Activated B cell treated with CpG ODN at 0.5 μM for 24 hours (primary cell): ENCODE measurements at regions not wholly inside any gene's neighbourhood (a gene's known extent, or its start where the extent isn't known, plus 50 kb on each side); places are given as distances from the start of the nearest gene placed in this dataset.

ENCODE experiments used
- ATAC-seq: fragments of 200-7000 bp; cut with Tn5 transposase; one replicate; pipeline ENCODE4 v1.10.0; 2021; ENCODE audit warnings: low read depth, mild to moderate bottlenecking, moderate library complexity
- CTCF ChIA-PET: fragments of 350-600 bp; sonication (Branson Sonifier 250); formaldehyde crosslinking; loops from one replicate; lab custom pipeline; 2021; ENCODE audit warnings: antibody characterized with exemption; lab: Charles Lee
- POLR2A ChIA-PET: fragments of 350-600 bp; sonication (Branson Sonifier 250); formaldehyde crosslinking; loops from one replicate; lab custom pipeline; 2021; ENCODE audit warnings: antibody characterized with exemption; lab: Charles Lee
- DNase-seq: peaks from one replicate; pipeline ENCODE4 v3.0.0; 2022
- H3K27ac Mint-ChIP-seq: one replicate; pipeline ENCODE4 v1.8.0; 2020; ENCODE audit warnings: mixed read lengths
- H3K27me3 Mint-ChIP-seq: one replicate; pipeline ENCODE4 v1.8.0; 2021; ENCODE audit warnings: mixed read lengths
- H3K36me3 Mint-ChIP-seq: one replicate; pipeline ENCODE4 v1.8.0; 2021; ENCODE audit warnings: low read depth, mixed read lengths
- H3K4me1 Mint-ChIP-seq: one replicate; pipeline ENCODE4 v1.8.0; 2021; ENCODE audit warnings: mixed read lengths
- H3K4me3 Mint-ChIP-seq: one replicate; pipeline ENCODE4 v1.8.0; 2020; ENCODE audit warnings: mild to moderate bottlenecking, mixed read lengths
- H3K9me3 Mint-ChIP-seq: one replicate; pipeline ENCODE4 v1.8.0; 2020; ENCODE audit warnings: mixed read lengths
- CTCF ChIP-seq: fragments of 200-600 bp; IDR thresholded peaks from one replicate; pipeline ENCODE4 v1.8.0; 2022; ENCODE audit warnings: antibody characterized with exemption, mild to moderate bottlenecking
- intact Hi-C: fragments of 100-400 bp; cut with micrococcal nuclease; formaldehyde crosslinking; loops from one replicate; pipeline ENCODE4 v1.15.1; 2024

- no peaks in the 10 kb centered on the region for H3K36me3 Mint-ChIP-seq
Measured at GRCh38 chr5:99460701-99461100, 531.9 kb upstream of the CHD1 start.

GRCh38 chr5:99453196-99453595 is 524.4 kb upstream of the CHD1 start:
- H3K4me1 Mint-ChIP-seq = no peaks in the 10 kb centered on the region
- POLR2A ChIA-PET = no interaction called here
- H3K27ac Mint-ChIP-seq = no peak overlapping the region
- no peaks in the 10 kb centered on the region for H3K36me3 Mint-ChIP-seq
- no peak for TF ChIP-seq CTCF
- DNase-seq (no peak), ATAC-seq (no peak)
- no peak overlapping the region for H3K4me3 Mint-ChIP-seq
- H3K9me3 Mint-ChIP-seq = no peaks in the 10 kb centered on the region
- intact Hi-C loops = no loop called here
- H3K27me3 Mint-ChIP-seq = no peaks in the 10 kb centered on the region
- CTCF ChIA-PET = no interaction called here

More at GRCh38 chr5:99460701-99461100, 531.9 kb upstream of the CHD1 start:
- intact Hi-C loops = no loop called here
- no peaks in the 10 kb centered on the region for H3K27me3 Mint-ChIP-seq
- H3K27ac Mint-ChIP-seq = no peak overlapping the region
- CTCF ChIA-PET = no interaction called here
- no peak for ATAC-seq
- no peak for DNase-seq
- no peak overlapping the region for H3K4me3 Mint-ChIP-seq
- no peaks in the 10 kb centered on the region for H3K9me3 Mint-ChIP-seq
- no peak for TF ChIP-seq CTCF
- no peaks in the 10 kb centered on the region for H3K4me1 Mint-ChIP-seq
- POLR2A ChIA-PET = no interaction called here

- intact Hi-C loops = no loop called here
- H3K27me3 Mint-ChIP-seq = no peaks in the 10 kb centered on the region
- H3K36me3 Mint-ChIP-seq = no peaks in the 10 kb centered on the region
- H3K27ac Mint-ChIP-seq = no peak overlapping the region
- H3K9me3 Mint-ChIP-seq = no peaks in the 10 kb centered on the region
- H3K4me3 Mint-ChIP-seq = no peak overlapping the region
- no peak for TF ChIP-seq CTCF
- ATAC-seq (no peak), DNase-seq (no peak)
- ChIA-PET POLR2A (no interaction called here), CTCF (no interaction called here)
- H3K4me1 Mint-ChIP-seq = no peaks in the 10 kb centered on the region
Measured at GRCh38 chr5:99449786-99450185, 521.0 kb upstream of the CHD1 start.

GRCh38 chr5:99445805-99446204 is 517.0 kb upstream of the CHD1 start:
- ATAC-seq (no peak), DNase-seq (no peak)
- H3K27me3 Mint-ChIP-seq = no peaks in the 10 kb centered on the region
- no peaks in the 10 kb centered on the region for H3K36me3 Mint-ChIP-seq
- H3K4me3 Mint-ChIP-seq = no peak overlapping the region
- H3K4me1 Mint-ChIP-seq = no peaks in the 10 kb centered on the region
- intact Hi-C loops = no loop called here
- H3K9me3 Mint-ChIP-seq = no peaks in the 10 kb centered on the region
- no peak overlapping the region for H3K27ac Mint-ChIP-seq
- CTCF ChIA-PET = no interaction called here
- POLR2A ChIA-PET = no interaction called here
- no peak for TF ChIP-seq CTCF

GRCh38 chr5:99441235-99441634 is 512.4 kb upstream of the CHD1 start:
- CTCF ChIA-PET = no interaction called here
- intact Hi-C loops = no loop called here
- ATAC-seq (no peak), DNase-seq (no peak)
- Mint-ChIP-seq H3K36me3 (no peaks in the 10 kb centered on the region), H3K4me1 (no peaks in the 10 kb centered on the region), H3K4me3 (no peak overlapping the region), H3K27ac (no peak overlapping the region), H3K27me3 (no peaks in the 10 kb centered on the region), H3K9me3 (no peaks in the 10 kb centered on the region)
- POLR2A ChIA-PET = no interaction called here
- TF ChIP-seq CTCF = no peak
